Activated CD8-positive, alpha-beta memory T cell treated with anti-CD3 and anti-CD28 coated beads, Interleukin-2, amount 10 ng/mL, durations not matched to agents 7 days and 5 days (primary cell): ENCODE measurements at regions not wholly inside any gene's neighbourhood (a gene's known extent, or its start where the extent isn't known, plus 50 kb on each side); places are given as distances from the start of the nearest gene placed in this dataset.

Experiments
- ATAC-seq: fragments of 150-1000 bp; cut with Tn5 transposase; one replicate; pipeline ENCODE4 v1.10.0; 2021; ENCODE audit warnings: moderate library complexity
- CTCF ChIA-PET: fragments of 350-600 bp; sonication (Branson Sonifier 250); formaldehyde crosslinking; loops from one replicate; lab custom pipeline; 2021; ENCODE audit warnings: antibody characterized with exemption; lab: Charles Lee
- DNase-seq: peaks from one replicate; pipeline ENCODE4 v3.0.0-alpha.2; 2020
- H3K27ac Mint-ChIP-seq: one replicate; pipeline ENCODE4 v1.8.0; 2021; ENCODE audit warnings: mild to moderate bottlenecking, mixed read lengths
- H3K27me3 Mint-ChIP-seq: one replicate; pipeline ENCODE4 v1.8.0; 2021; ENCODE audit warnings: mixed read lengths
- H3K36me3 Mint-ChIP-seq: one replicate; pipeline ENCODE4 v1.8.0; 2021; ENCODE audit warnings: mild to moderate bottlenecking, mixed read lengths
- H3K4me1 Mint-ChIP-seq: one replicate; pipeline ENCODE4 v1.8.0; 2021; ENCODE audit warnings: mixed read lengths
- H3K4me3 Mint-ChIP-seq: one replicate; pipeline ENCODE4 v1.8.0; 2021; ENCODE audit warnings: mild to moderate bottlenecking, moderate library complexity, mixed read lengths
- H3K9me3 Mint-ChIP-seq: one replicate; pipeline ENCODE4 v1.8.0; 2022; ENCODE audit warnings: low read depth, mixed read lengths

- Mint-ChIP-seq H3K9me3 (no peaks in the 10 kb centered on the region), H3K4me3 (no peak overlapping the region), H3K36me3 (no peaks in the 10 kb centered on the region), H3K4me1 (no peaks in the 10 kb centered on the region), H3K27me3 (no peaks in the 10 kb centered on the region), H3K27ac (no peak overlapping the region)
- ATAC-seq = no peak
- CTCF ChIA-PET = no interaction called here
- DNase-seq = no peak
Observed at GRCh38 chr10:131444286-131444685, 132.8 kb upstream of the TCERG1L start.

DNA sequence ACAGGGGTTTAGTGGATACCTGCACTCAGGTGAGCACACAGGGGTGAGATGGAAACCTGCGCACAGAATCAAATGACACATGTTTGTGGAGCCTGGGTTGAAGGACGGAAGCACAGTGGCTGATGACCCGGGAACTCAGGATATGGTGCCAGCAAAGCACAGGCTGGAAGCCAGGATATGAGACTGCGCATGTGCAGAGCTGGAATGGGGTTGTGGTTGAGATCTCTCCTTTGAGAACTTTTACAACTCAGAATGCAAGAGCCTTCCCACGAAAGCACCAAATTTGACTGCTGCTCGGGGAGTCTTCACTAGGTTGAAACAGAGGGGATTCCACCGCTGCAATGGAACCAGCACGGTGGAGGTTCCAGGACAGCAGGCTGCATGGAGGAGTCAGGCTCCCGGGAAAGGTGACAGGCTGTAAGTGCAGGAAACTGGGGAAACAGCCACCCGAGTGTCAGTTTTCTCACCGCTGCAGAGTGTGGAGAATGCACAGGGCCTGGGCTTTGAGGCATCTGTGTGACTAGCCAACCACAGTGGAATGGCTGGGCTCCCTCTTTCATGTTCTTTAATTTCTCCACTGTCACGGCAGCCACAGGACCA lies 133.4 kb upstream of the TCERG1L start:
- DNase-seq (no peak), ATAC-seq (no peak)
- Mint-ChIP-seq H3K36me3 (no peaks in the 10 kb centered on the region), H3K4me3 (no peak overlapping the region), H3K9me3 (no peaks in the 10 kb centered on the region), H3K4me1 (no peaks in the 10 kb centered on the region), H3K27me3 (no peaks in the 10 kb centered on the region), H3K27ac (no peak overlapping the region)
- CTCF ChIA-PET = no interaction called here

DNA sequence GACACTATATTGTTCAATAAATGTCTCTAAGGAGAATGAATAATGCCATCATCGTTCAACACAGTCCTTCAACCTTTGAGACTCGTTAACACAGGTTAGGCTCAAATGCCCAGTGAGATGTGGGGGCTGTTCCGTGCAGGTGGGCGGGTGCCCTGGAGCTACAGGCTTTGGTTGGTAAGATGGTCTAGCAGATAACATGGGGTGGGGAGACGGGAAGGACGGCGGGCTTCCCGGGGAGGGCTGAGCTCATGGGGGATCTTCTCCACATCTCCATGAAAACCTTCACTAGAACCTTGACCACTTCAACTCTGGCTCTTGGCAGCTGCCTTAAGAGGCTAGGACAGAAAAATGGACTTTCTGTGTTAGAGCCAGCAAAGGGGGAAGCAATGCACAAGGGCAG lies 134.1 kb upstream of the TCERG1L start:
- CTCF ChIA-PET = no interaction called here
- H3K9me3 Mint-ChIP-seq = no peaks in the 10 kb centered on the region
- DNase-seq (no peak), ATAC-seq (no peak)
- no peaks in the 10 kb centered on the region for H3K4me1 Mint-ChIP-seq
- H3K36me3 Mint-ChIP-seq = no peaks in the 10 kb centered on the region
- H3K27ac Mint-ChIP-seq = no peak overlapping the region
- H3K4me3 Mint-ChIP-seq = no peak overlapping the region
- H3K27me3 Mint-ChIP-seq = no peaks in the 10 kb centered on the region

- no peaks in the 10 kb centered on the region for H3K4me1 Mint-ChIP-seq
- no peaks in the 10 kb centered on the region for H3K27me3 Mint-ChIP-seq
- DNase-seq (no peak), ATAC-seq (no peak)
- no peak overlapping the region for H3K4me3 Mint-ChIP-seq
- CTCF ChIA-PET = no interaction called here
- H3K9me3 Mint-ChIP-seq = no peaks in the 10 kb centered on the region
- H3K27ac Mint-ChIP-seq = no peak overlapping the region
- H3K36me3 Mint-ChIP-seq = no peaks in the 10 kb centered on the region
Observed at GRCh38 chr10:131446171-131446570, 134.7 kb upstream of the TCERG1L start.

DNA sequence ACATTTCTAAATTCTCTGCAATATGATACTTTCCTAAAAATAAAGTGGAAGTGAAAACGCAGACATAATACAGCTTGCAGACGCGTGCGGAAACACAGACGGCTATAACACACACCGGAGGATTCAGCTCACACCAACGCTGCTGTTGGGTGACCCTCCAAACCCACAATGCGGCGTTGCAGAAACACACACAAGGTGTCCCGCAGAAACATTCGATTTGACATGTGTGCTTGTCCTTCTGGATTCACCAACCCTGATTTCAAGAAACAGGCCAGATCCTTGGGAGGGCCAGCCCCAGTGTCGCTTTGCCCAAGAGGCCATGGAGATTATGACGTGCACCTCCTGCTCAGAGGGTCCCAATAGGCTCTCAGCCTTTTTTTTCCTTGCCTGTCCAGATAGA lies 136.7 kb upstream of the TCERG1L start:
- CTCF ChIA-PET = no interaction called here
- Mint-ChIP-seq H3K4me3 (no peak overlapping the region), H3K27ac (no peak overlapping the region), H3K9me3 (no peaks in the 10 kb centered on the region), H3K27me3 (peaks cover 7% of the 10 kb centered on the region), H3K4me1 (no peaks in the 10 kb centered on the region), H3K36me3 (no peaks in the 10 kb centered on the region)
- ATAC-seq (no peak), DNase-seq (no peak)

- ATAC-seq (no peak), DNase-seq (no peak)
- Mint-ChIP-seq H3K27me3 (peaks cover 10% of the 10 kb centered on the region), H3K36me3 (no peaks in the 10 kb centered on the region), H3K4me3 (no peak overlapping the region), H3K27ac (no peak overlapping the region), H3K4me1 (no peaks in the 10 kb centered on the region), H3K9me3 (no peaks in the 10 kb centered on the region)
- CTCF ChIA-PET = no interaction called here
Observed at GRCh38 chr10:131448883-131449282, 137.4 kb upstream of the TCERG1L start.

- DNase-seq (no peak), ATAC-seq (no peak)
- CTCF ChIA-PET = no interaction called here
- Mint-ChIP-seq H3K9me3 (no peaks in the 10 kb centered on the region), H3K4me3 (no peak overlapping the region), H3K27ac (no peak overlapping the region), H3K27me3 (peaks cover 12% of the 10 kb centered on the region), H3K36me3 (no peaks in the 10 kb centered on the region), H3K4me1 (no peaks in the 10 kb centered on the region)
Observed at GRCh38 chr10:131450216-131450765, 138.8 kb upstream of the TCERG1L start.

GRCh38 chr10:131451407-131452015 lies 140.0 kb upstream of the TCERG1L start:
- Mint-ChIP-seq H3K27ac (no peak overlapping the region), H3K27me3 (peaks cover 12% of the 10 kb centered on the region), H3K4me3 (no peak overlapping the region), H3K9me3 (no peaks in the 10 kb centered on the region), H3K36me3 (no peaks in the 10 kb centered on the region), H3K4me1 (no peaks in the 10 kb centered on the region)
- CTCF ChIA-PET = no interaction called here
- DNase-seq (no peak), ATAC-seq (no peak)

- no peaks in the 10 kb centered on the region for H3K36me3 Mint-ChIP-seq
- H3K9me3 Mint-ChIP-seq = no peaks in the 10 kb centered on the region
- H3K4me1 Mint-ChIP-seq = no peaks in the 10 kb centered on the region
- CTCF ChIA-PET = no interaction called here
- H3K27ac Mint-ChIP-seq = no peak overlapping the region
- H3K27me3 Mint-ChIP-seq = peaks cover 12% of the 10 kb centered on the region
- no peak overlapping the region for H3K4me3 Mint-ChIP-seq
- no peak for ATAC-seq
- no peak for DNase-seq
Observed at GRCh38 chr10:131452926-131453720, 141.6 kb upstream of the TCERG1L start.

DNA sequence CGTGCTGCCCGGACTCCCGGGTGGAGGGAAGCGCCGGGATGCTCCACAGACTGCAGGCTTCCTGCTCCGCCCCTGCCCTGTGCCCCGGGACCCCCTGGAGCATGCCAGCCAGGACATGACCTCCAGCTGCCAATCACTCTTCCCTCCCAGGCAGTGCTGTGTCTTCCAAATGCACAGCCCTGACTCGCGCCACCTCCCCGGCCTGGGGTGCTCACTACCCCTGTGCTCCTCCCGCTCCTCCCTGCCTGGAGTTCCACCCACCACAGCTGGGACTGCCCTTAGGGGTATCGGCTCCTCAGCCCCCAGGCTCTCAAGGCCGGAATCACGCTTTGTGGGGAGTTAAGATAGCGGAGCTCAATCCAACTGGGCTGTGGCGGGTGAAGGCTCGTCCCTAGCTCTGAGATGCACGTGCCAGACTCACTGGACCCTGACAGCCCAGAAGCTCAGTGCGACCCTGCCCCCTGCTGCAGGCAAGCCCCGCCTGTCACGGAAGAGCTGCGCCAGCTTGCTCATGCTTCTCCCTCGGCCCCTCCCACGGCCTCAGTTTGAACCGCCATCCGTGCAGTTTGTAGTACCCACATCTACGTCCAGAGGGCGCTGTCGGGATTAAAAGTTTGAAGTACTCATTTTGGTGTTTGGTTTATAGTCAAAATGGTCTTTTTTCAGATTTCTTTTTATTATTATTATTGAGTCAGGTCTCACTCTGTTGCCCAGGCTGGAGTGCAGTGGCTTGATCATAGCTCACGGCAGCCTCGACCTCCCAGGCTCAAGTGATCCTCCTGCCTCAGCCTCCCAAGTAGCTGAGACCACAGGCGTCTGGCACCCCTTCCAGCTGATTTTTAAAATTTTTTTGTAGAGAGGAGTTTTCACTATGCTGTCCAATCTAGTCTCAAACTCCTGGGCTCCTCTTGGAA lies 142.5 kb upstream of the TCERG1L start:
- Mint-ChIP-seq H3K36me3 (no peaks in the 10 kb centered on the region), H3K27ac (no peak overlapping the region), H3K27me3 (peaks cover 12% of the 10 kb centered on the region), H3K4me1 (no peaks in the 10 kb centered on the region), H3K4me3 (no peak overlapping the region), H3K9me3 (no peaks in the 10 kb centered on the region)
- ATAC-seq (no peak), DNase-seq (peak; percentile 74)
- CTCF ChIA-PET = no interaction called here

GRCh38 chr10:131456411-131456810 lies 144.9 kb upstream of the TCERG1L start:
- ATAC-seq (no peak), DNase-seq (no peak)
- Mint-ChIP-seq H3K4me1 (no peaks in the 10 kb centered on the region), H3K27ac (no peak overlapping the region), H3K27me3 (peaks cover 12% of the 10 kb centered on the region), H3K4me3 (no peak overlapping the region), H3K9me3 (no peaks in the 10 kb centered on the region), H3K36me3 (no peaks in the 10 kb centered on the region)
- CTCF ChIA-PET = no interaction called here

GRCh38 chr10:131461093-131461492 lies 149.6 kb upstream of the TCERG1L start:
- CTCF ChIA-PET = no interaction called here
- no peak overlapping the region for H3K27ac Mint-ChIP-seq
- H3K36me3 Mint-ChIP-seq = no peaks in the 10 kb centered on the region
- no peaks in the 10 kb centered on the region for H3K27me3 Mint-ChIP-seq
- ATAC-seq (no peak), DNase-seq (peak; percentile 33)
- no peaks in the 10 kb centered on the region for H3K4me1 Mint-ChIP-seq
- H3K4me3 Mint-ChIP-seq = no peak overlapping the region
- H3K9me3 Mint-ChIP-seq = no peaks in the 10 kb centered on the region

DNA sequence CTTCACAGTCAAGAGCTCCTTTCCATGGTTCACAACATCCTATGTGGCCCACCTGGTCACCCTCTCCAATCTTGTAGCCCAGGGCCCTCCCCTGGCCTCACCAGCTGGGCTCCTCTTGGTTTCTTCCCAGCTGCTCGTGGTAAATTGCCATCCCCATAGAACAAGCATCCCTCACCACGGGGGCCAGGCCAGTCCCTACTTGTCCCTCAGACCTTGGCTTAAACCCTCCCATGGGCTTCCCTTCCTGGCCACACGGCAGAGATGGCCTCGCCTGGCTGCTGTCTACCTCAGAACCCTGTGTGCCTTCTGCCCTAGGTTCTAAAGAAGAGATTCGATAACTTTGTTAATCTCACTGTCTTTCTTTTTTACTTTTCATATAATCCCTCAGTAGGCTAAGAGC lies 153.3 kb upstream of the TCERG1L start:
- no peaks in the 10 kb centered on the region for H3K4me1 Mint-ChIP-seq
- H3K4me3 Mint-ChIP-seq = no peak overlapping the region
- H3K27ac Mint-ChIP-seq = no peak overlapping the region
- no peak for ATAC-seq
- H3K9me3 Mint-ChIP-seq = no peaks in the 10 kb centered on the region
- CTCF ChIA-PET = no interaction called here
- no peaks in the 10 kb centered on the region for H3K36me3 Mint-ChIP-seq
- H3K27me3 Mint-ChIP-seq = no peaks in the 10 kb centered on the region
- no peak for DNase-seq
